ENCODE measurements at regions not wholly inside any gene's neighbourhood (a gene's known extent, or its start where the extent isn't known, plus 50 kb on each side); places are given as distances from the start of the nearest gene placed in this dataset.

GRCh38 chr2:63775191-63775590 is 66.5 kb upstream of the UGP2 start:
- Histone ChIP-seq H2AFZ (ENCODE audit: insufficient read depth, low read depth, low read length, poor library complexity, severe bottlenecking) (no peak overlapping the region), H3K4me3 (ENCODE audit: control extremely low read depth in 1 of 5, extremely low read depth in 1 of 5, insufficient read depth in 1 of 5, low read depth in 2 of 5, low read length in 4 of 5) (no peak overlapping the region), H3K27ac (ENCODE audit: low read length in 2 of 2) (no peak overlapping the region), H3K4me1 (ENCODE audit: control insufficient read depth in 2 of 2, insufficient read depth in 2 of 2, low read length in 2 of 2) (no peaks in the 10 kb centered on the region), H3K9ac (ENCODE audit: low read length) (no peak overlapping the region), H3K9me3 (ENCODE audit: control extremely low read depth in 1 of 3, control insufficient read depth in 2 of 3, insufficient read depth in 1 of 3, low read length in 2 of 3) (peaks cover 0 to 2% (median 0%) of the 10 kb centered on the region in 3 donors), H3K36me3 (replicated peaks in 1 of 2; ENCODE audit: control extremely low read depth in 1 of 2, control insufficient read depth in 1 of 2, extremely low read depth in 1 of 2, insufficient read depth in 2 of 2, low read length in 1 of 2) (no peaks in the 10 kb centered on the region), H3K79me2 (ENCODE audit: control insufficient read depth, insufficient read depth, low read length) (no peaks in the 10 kb centered on the region), H3K4me2 (replicated peaks; ENCODE audit: low read depth, low read length, poor library complexity, severe bottlenecking) (no peak overlapping the region), H4K20me1 (ENCODE audit: control insufficient read depth, insufficient read depth, low read length, poor library complexity, severe bottlenecking) (no peaks in the 10 kb centered on the region), H3K27me3 (replicated peaks in 1 of 4; ENCODE audit: control extremely low read depth in 1 of 4, control insufficient read depth in 3 of 4, insufficient read depth in 4 of 4, low read length in 3 of 4) (no peaks in the 10 kb centered on the region)
- DNase-seq (no peak), ATAC-seq (ENCODE audit: low read depth) (no peak)
- no CpG with 5 or more reads among the region's 1 CpG for WGBS (ENCODE audit: insufficient coverage)
- H3K27ac Mint-ChIP-seq = no peak overlapping the region
- H3K9me3 Mint-ChIP-seq (ENCODE audit: insufficient read depth) = peaks cover 3% of the 10 kb centered on the region
- no peaks in the 10 kb centered on the region for H3K27me3 Mint-ChIP-seq
- no peak for TF ChIP-seq CTCF (IDR thresholded peaks at IDR 0.05)
- TF ChIP-seq EZH2 (IDR thresholded peaks at IDR 0.05; ENCODE audit: borderline replicate concordance, insufficient read depth, low read depth, low read length, poor library complexity, severe bottlenecking) = no peak
- intact Hi-C loops (cut with micrococcal nuclease) = no loop called here
- no peaks in the 10 kb centered on the region for H3K4me1 Mint-ChIP-seq
- H3K4me3 Mint-ChIP-seq = no peak overlapping the region
- CTCF ChIA-PET = no interaction called here
- POLR2A ChIA-PET = no interaction called here

GRCh38 chr2:63776382-63776781 is 65.3 kb upstream of the UGP2 start:
- no peaks in the 10 kb centered on the region for H4K20me1 ChIP-seq (ENCODE audit: control insufficient read depth, insufficient read depth, low read length, poor library complexity, severe bottlenecking)
- H3K9ac ChIP-seq (ENCODE audit: low read length) = no peak overlapping the region
- no peak overlapping the region for H3K27ac Mint-ChIP-seq
- no peak overlapping the region for H3K4me3 Mint-ChIP-seq
- no peaks in the 10 kb centered on the region for H3K27me3 ChIP-seq (replicated peaks in 1 of 4; ENCODE audit: control extremely low read depth in 1 of 4, control insufficient read depth in 3 of 4, insufficient read depth in 4 of 4, low read length in 3 of 4)
- WGBS (ENCODE audit: insufficient coverage) = 92% methylated on average over 2 of the region's 2 CpGs
- no peaks in the 10 kb centered on the region for H3K27me3 Mint-ChIP-seq
- no peak overlapping the region for H2AFZ ChIP-seq (ENCODE audit: insufficient read depth, low read depth, low read length, poor library complexity, severe bottlenecking)
- no peak for ATAC-seq (ENCODE audit: low read depth)
- H3K9me3 Mint-ChIP-seq (ENCODE audit: insufficient read depth) = peaks cover 3% of the 10 kb centered on the region
- H3K4me1 ChIP-seq (ENCODE audit: control insufficient read depth in 2 of 2, insufficient read depth in 2 of 2, low read length in 2 of 2) = no peaks in the 10 kb centered on the region
- H3K9me3 ChIP-seq (ENCODE audit: control extremely low read depth in 1 of 3, control insufficient read depth in 2 of 3, insufficient read depth in 1 of 3, low read length in 2 of 3) = peaks cover 0 to 2% (median 0%) of the 10 kb centered on the region in 3 donors
- intact Hi-C loops (cut with micrococcal nuclease) = no loop called here
- H3K79me2 ChIP-seq (ENCODE audit: control insufficient read depth, insufficient read depth, low read length) = no peaks in the 10 kb centered on the region
- no peak for TF ChIP-seq CTCF (IDR thresholded peaks at IDR 0.05)
- no peak for TF ChIP-seq EZH2 (IDR thresholded peaks at IDR 0.05; ENCODE audit: borderline replicate concordance, insufficient read depth, low read depth, low read length, poor library complexity, severe bottlenecking)
- POLR2A ChIA-PET = no interaction called here
- no peaks in the 10 kb centered on the region for H3K36me3 ChIP-seq (replicated peaks in 1 of 2; ENCODE audit: control extremely low read depth in 1 of 2, control insufficient read depth in 1 of 2, extremely low read depth in 1 of 2, insufficient read depth in 2 of 2, low read length in 1 of 2)
- CTCF ChIA-PET = no interaction called here
- no peak for DNase-seq
- H3K27ac ChIP-seq (ENCODE audit: low read length in 2 of 2) = no peak overlapping the region
- H3K4me1 Mint-ChIP-seq = no peaks in the 10 kb centered on the region
- no peak overlapping the region for H3K4me3 ChIP-seq (ENCODE audit: control extremely low read depth in 1 of 5, extremely low read depth in 1 of 5, insufficient read depth in 1 of 5, low read depth in 2 of 5, low read length in 4 of 5)
- no peak overlapping the region for H3K4me2 ChIP-seq (replicated peaks; ENCODE audit: low read depth, low read length, poor library complexity, severe bottlenecking)

All from B cell (primary cell).